Head of caudate nucleus (tissue), 42 donors: ENCODE measurements at regions not wholly inside any gene's neighbourhood (a gene's known extent, or its start where the extent isn't known, plus 50 kb on each side); places are given as distances from the start of the nearest gene placed in this dataset.
"Not testable (repeated sequence)": the region's sequence is repeated elsewhere in the genome, so short reads cannot be mapped to it uniquely, and the experiment has no call there.

ENCODE experiments used
- DNase-seq, 42 donors: peaks; one replicate each; pipeline versions ENCODE4 v3.0.0 to v3.0.0-alpha.2; 2020 to 2021; ENCODE audit warnings: mixed read lengths in 7 of 42
- intact Hi-C: fragments of 100-400 bp; cut with DNase I; formaldehyde crosslinking; loops from one replicate; pipeline ENCODE4 v1.15.0; 2022

GRCh38 chr2:221747289-221747972 lies 175.3 kb upstream of the EPHA4 start:
- DNase-seq: no peak
- intact Hi-C loops: no loop called here

- no peak for DNase-seq
Observed at GRCh38 chr2:221741496-221742211, 169.6 kb upstream of the EPHA4 start.

GRCh38 chr2:221731432-221732145 lies 159.5 kb upstream of the EPHA4 start:
- intact Hi-C loops: no loop called here
- DNase-seq: no peak

More at GRCh38 chr2:221741496-221742211, 169.6 kb upstream of the EPHA4 start:
- intact Hi-C loops: no loop called here

GRCh38 chr2:221726894-221727513 lies 154.9 kb upstream of the EPHA4 start:
- intact Hi-C loops: no loop called here
- no peak for DNase-seq

- no peak for DNase-seq
- intact Hi-C loops: no loop called here
Observed at GRCh38 chr2:221724631-221725203, 152.6 kb upstream of the EPHA4 start.

GRCh38 chr2:221724117-221724516 lies 152.0 kb upstream of the EPHA4 start:
- intact Hi-C loops, DNase-seq: not testable (repeated sequence)

- intact Hi-C loops: no loop called here
- peak in 1 of 42 donors; percentile 13 for DNase-seq
Observed at GRCh38 chr2:221716426-221717303, 144.6 kb upstream of the EPHA4 start.

GRCh38 chr2:221715523-221716247 lies 143.6 kb upstream of the EPHA4 start:
- intact Hi-C loops: no loop called here
- DNase-seq: peak in 2 of 42 donors; percentile 4 to 11

GRCh38 chr2:221710744-221711143 lies 138.6 kb upstream of the EPHA4 start:
- no peak for DNase-seq
- intact Hi-C loops: no loop called here

GRCh38 chr2:221708902-221709301 lies 136.8 kb upstream of the EPHA4 start:
- no peak for DNase-seq
- intact Hi-C loops: no loop called here

GRCh38 chr2:221705185-221705877 lies 133.2 kb upstream of the EPHA4 start:
- no peak for DNase-seq

GRCh38 chr2:221704442-221704841 lies 132.3 kb upstream of the EPHA4 start:
- no peak for DNase-seq
- intact Hi-C loops: no loop called here

More at GRCh38 chr2:221705185-221705877, 133.2 kb upstream of the EPHA4 start:
- intact Hi-C loops: no loop called here

GRCh38 chr2:221693365-221693764 lies 121.3 kb upstream of the EPHA4 start:
- intact Hi-C loops: no loop called here
- DNase-seq: no peak

- DNase-seq: no peak
- intact Hi-C loops: no loop called here
Observed at GRCh38 chr2:221691571-221691970, 119.5 kb upstream of the EPHA4 start.

- DNase-seq: no peak
- intact Hi-C loops: no loop called here
Observed at GRCh38 chr2:221689140-221689539, 117.0 kb upstream of the EPHA4 start.

- intact Hi-C loops: no loop called here
Observed at GRCh38 chr2:221680548-221680947, 108.4 kb upstream of the EPHA4 start.

GRCh38 chr2:221677688-221678087 lies 105.6 kb upstream of the EPHA4 start:
- DNase-seq: no peak
- intact Hi-C loops: no loop called here

More at GRCh38 chr2:221680548-221680947, 108.4 kb upstream of the EPHA4 start:
- DNase-seq: no peak
